ENCODE measurements at regions not wholly inside any gene's neighbourhood (a gene's known extent, or its start where the extent isn't known, plus 50 kb on each side); places are given as distances from the start of the nearest gene placed in this dataset.

- no peak for TF ChIP-seq ZBTB7A (IDR thresholded peaks at IDR 0.05; ENCODE audit: low read depth)
Measured at GRCh38 chr11:91641153-91641552, 583.5 kb upstream of the FAT3 start.

- TF ChIP-seq REST (IDR thresholded peaks at IDR 0.05; ENCODE audit: low read depth) (no peak), CREB1 (IDR thresholded peaks at IDR 0.05; ENCODE audit: low read depth) (no peak), NFIC (IDR thresholded peaks at IDR 0.05) (no peak), MAX (IDR thresholded peaks at IDR 0.05) (no peak), ZBTB7A (IDR thresholded peaks at IDR 0.05; ENCODE audit: low read depth) (no peak), EGR1 (IDR thresholded peaks at IDR 0.05) (no peak), TCF12 (IDR thresholded peaks at IDR 0.05; ENCODE audit: low read depth) (no peak), TEAD4 (IDR thresholded peaks at IDR 0.05) (no peak), EP300 (IDR thresholded peaks at IDR 0.05; ENCODE audit: borderline replicate concordance) (no peak), RAD21 (IDR thresholded peaks at IDR 0.05; ENCODE audit: low read depth) (no peak), FOXM1 (IDR thresholded peaks at IDR 0.05; ENCODE audit: borderline replicate concordance, low read depth) (no peak), TAF1 (IDR thresholded peaks at IDR 0.05; ENCODE audit: low read depth) (no peak), USF1 (IDR thresholded peaks at IDR 0.05) (no peak)
Measured at GRCh38 chr11:91639359-91639758, 585.3 kb upstream of the FAT3 start.

GRCh38 chr11:91630916-91631673 is 593.5 kb upstream of the FAT3 start:
- TF ChIP-seq RAD21 (IDR thresholded peaks at IDR 0.05; ENCODE audit: low read depth) (no peak), YY1 (IDR thresholded peaks at IDR 0.05; ENCODE audit: low read depth) (no peak), TAF1 (IDR thresholded peaks at IDR 0.05; ENCODE audit: low read depth) (no peak)

GRCh38 chr11:91625495-91625894 is 599.1 kb upstream of the FAT3 start:
- TF ChIP-seq MAX (IDR thresholded peaks at IDR 0.05): no peak
- no peak for TF ChIP-seq CEBPB (IDR thresholded peaks at IDR 0.05)
- no peak for TF ChIP-seq EP300 (IDR thresholded peaks at IDR 0.05; ENCODE audit: borderline replicate concordance)
- no peak for TF ChIP-seq USF1 (IDR thresholded peaks at IDR 0.05)
- no peak for TF ChIP-seq ZBTB7A (IDR thresholded peaks at IDR 0.05; ENCODE audit: low read depth)
- TF ChIP-seq NFIC (IDR thresholded peaks at IDR 0.05): no peak
- TF ChIP-seq EGR1 (IDR thresholded peaks at IDR 0.05): no peak
- no peak for TF ChIP-seq FOXM1 (IDR thresholded peaks at IDR 0.05; ENCODE audit: borderline replicate concordance, low read depth)
- TF ChIP-seq TAF1 (IDR thresholded peaks at IDR 0.05; ENCODE audit: low read depth): no peak
- TF ChIP-seq YY1 (IDR thresholded peaks at IDR 0.05; ENCODE audit: low read depth): no peak
- no peak for TF ChIP-seq CREB1 (IDR thresholded peaks at IDR 0.05; ENCODE audit: low read depth)
- TF ChIP-seq REST (IDR thresholded peaks at IDR 0.05; ENCODE audit: low read depth): no peak
- no peak for TF ChIP-seq RAD21 (IDR thresholded peaks at IDR 0.05; ENCODE audit: low read depth)
- no peak for TF ChIP-seq TEAD4 (IDR thresholded peaks at IDR 0.05)
- TF ChIP-seq TCF12 (IDR thresholded peaks at IDR 0.05; ENCODE audit: low read depth): no peak

- TF ChIP-seq TEAD4 (IDR thresholded peaks at IDR 0.05) (no peak), MAX (IDR thresholded peaks at IDR 0.05) (no peak), TCF12 (IDR thresholded peaks at IDR 0.05; ENCODE audit: low read depth) (no peak)
Measured at GRCh38 chr11:91624021-91624420, 600.6 kb upstream of the FAT3 start.

GRCh38 chr11:91608677-91609076 is 615.9 kb upstream of the FAT3 start:
- TF ChIP-seq CREB1 (IDR thresholded peaks at IDR 0.05; ENCODE audit: low read depth) (no peak), ZBTB7A (IDR thresholded peaks at IDR 0.05; ENCODE audit: low read depth) (no peak), RAD21 (IDR thresholded peaks at IDR 0.05; ENCODE audit: low read depth) (no peak), YY1 (IDR thresholded peaks at IDR 0.05; ENCODE audit: low read depth) (no peak), TAF1 (IDR thresholded peaks at IDR 0.05; ENCODE audit: low read depth) (no peak), NFIC (IDR thresholded peaks at IDR 0.05) (no peak), MAX (IDR thresholded peaks at IDR 0.05) (no peak), FOXM1 (IDR thresholded peaks at IDR 0.05; ENCODE audit: borderline replicate concordance, low read depth) (no peak), REST (IDR thresholded peaks at IDR 0.05; ENCODE audit: low read depth) (no peak), USF1 (IDR thresholded peaks at IDR 0.05) (no peak), EP300 (IDR thresholded peaks at IDR 0.05; ENCODE audit: borderline replicate concordance) (no peak), TEAD4 (IDR thresholded peaks at IDR 0.05) (no peak), CEBPB (IDR thresholded peaks at IDR 0.05) (no peak), TCF12 (IDR thresholded peaks at IDR 0.05; ENCODE audit: low read depth) (no peak), EGR1 (IDR thresholded peaks at IDR 0.05) (no peak)

Measured in Ishikawa (cell line).